Esophagus squamous epithelium (tissue), 4 donors: ENCODE measurements at regions not wholly inside any gene's neighbourhood (a gene's known extent, or its start where the extent isn't known, plus 50 kb on each side); places are given as distances from the start of the nearest gene placed in this dataset.

Source experiments
- POLR2A ChIP-seq, 4 donors: fragments of 450-650 bp; IDR thresholded peaks; one replicate each; pipeline ENCODE4 v1.6.1; 2017; ENCODE audit warnings: antibody characterized with exemption in 4 of 4, mild to moderate bottlenecking in 4 of 4, moderate library complexity in 3 of 4
- TF ChIP-seq, protein P1 (sequence below), 6 experiments: fragments of 450-650 bp in 4 of 6; fragments of 200-600 bp in 2 of 6; sonication (generic) in 2 of 6; IDR thresholded peaks; one replicate each; pipeline ENCODE4 v1.5.1; 2016 to 2019; ENCODE audit warnings: antibody characterized with exemption in 6 of 6, mild to moderate bottlenecking in 4 of 6, moderate library complexity in 4 of 6

DNA sequence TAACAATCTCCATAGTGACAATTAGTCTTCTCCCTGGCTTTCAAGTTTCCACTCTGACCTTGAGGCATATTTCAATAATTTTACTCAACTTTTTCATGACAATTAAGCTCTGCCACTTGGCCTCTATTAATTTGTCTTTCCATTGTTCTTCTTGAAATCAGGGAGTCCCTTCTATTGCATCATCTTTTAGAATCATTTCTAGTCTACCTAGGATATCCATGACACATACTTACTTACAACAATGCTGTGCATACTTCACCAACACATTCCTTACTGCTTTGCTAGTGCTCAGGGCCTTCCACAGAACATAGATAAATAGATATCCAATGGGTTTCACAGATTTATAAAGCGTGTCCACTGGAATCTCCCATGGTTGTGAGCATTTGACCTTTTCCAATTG, 331.5 kb upstream of the LRP1B start:
- TF ChIP-seq, protein P1, sequence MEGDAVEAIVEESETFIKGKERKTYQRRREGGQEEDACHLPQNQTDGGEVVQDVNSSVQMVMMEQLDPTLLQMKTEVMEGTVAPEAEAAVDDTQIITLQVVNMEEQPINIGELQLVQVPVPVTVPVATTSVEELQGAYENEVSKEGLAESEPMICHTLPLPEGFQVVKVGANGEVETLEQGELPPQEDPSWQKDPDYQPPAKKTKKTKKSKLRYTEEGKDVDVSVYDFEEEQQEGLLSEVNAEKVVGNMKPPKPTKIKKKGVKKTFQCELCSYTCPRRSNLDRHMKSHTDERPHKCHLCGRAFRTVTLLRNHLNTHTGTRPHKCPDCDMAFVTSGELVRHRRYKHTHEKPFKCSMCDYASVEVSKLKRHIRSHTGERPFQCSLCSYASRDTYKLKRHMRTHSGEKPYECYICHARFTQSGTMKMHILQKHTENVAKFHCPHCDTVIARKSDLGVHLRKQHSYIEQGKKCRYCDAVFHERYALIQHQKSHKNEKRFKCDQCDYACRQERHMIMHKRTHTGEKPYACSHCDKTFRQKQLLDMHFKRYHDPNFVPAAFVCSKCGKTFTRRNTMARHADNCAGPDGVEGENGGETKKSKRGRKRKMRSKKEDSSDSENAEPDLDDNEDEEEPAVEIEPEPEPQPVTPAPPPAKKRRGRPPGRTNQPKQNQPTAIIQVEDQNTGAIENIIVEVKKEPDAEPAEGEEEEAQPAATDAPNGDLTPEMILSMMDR (IDR thresholded peaks at IDR 0.05): no peak
- no peak for TF ChIP-seq POLR2A (IDR thresholded peaks at IDR 0.05)
